Right kidney (tissue), 1 donor: ENCODE measurements at regions not wholly inside any gene's neighbourhood (a gene's known extent, or its start where the extent isn't known, plus 50 kb on each side); places are given as distances from the start of the nearest gene placed in this dataset.
"Not testable (repeated sequence)": the region's sequence is repeated elsewhere in the genome, so short reads cannot be mapped to it uniquely, and the experiment has no call there.

Experiments used
- DNase-seq: peaks from one replicate; pipeline ENCODE4 v3.0.0-alpha.2; 2016

DNA sequence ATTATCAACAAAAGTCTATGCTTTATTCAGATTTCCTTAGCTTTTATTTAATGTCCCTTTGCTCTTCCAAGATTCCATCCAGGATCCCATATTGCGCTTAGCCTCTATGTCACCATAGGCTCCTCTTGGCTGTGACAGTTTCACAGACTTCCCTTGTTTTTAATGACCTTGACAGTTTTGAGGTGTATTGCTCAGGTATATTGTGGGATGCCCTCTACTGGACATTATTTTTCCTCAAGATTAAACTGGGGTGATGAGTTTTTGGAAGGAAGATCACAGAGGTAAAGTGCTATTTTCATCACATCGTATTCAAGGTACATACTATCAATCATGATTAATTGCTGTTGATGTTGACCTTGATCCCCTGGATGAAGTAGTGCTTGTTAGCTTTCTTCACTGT lies 99.1 kb upstream of the SMAD3 start:
- DNase-seq = no peak

DNA sequence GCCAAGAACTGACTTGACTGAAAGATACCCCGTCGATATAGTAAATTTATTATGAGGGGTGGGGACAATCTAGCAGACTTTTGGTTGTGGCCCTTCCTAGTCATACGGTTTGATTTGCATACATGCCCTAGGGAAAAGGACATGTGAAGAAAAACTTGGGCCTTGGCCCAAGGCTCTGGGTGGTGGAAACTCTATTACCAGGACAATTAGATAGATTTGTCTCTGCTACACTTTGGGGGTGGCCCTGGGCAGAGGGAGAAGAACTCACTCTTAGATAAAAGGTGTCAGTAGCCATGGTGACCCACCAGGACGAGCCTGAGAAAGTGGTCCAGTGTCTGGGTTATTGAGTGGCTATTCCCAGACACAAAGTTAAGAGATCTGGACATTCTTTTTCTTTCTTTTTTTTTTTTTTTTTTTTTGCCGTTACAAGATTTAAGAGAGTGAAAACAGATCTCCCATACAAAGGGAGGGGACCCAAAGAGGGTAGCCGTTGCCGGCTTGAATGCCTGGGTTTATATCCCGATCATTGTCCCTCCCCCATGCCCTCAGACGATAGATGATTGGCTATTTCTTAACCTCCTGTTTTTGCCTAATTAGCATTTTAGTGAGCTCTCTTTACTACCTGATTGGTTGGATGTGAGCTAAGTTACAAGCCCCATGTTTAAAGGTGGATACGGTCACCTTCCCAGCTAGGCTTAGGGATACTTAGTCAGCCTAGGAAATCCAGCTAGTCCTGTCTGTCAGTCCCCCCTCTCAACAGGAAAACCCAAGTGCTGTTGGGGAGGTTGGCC lies 96.4 kb upstream of the SMAD3 start:
- DNase-seq = no peak

DNA sequence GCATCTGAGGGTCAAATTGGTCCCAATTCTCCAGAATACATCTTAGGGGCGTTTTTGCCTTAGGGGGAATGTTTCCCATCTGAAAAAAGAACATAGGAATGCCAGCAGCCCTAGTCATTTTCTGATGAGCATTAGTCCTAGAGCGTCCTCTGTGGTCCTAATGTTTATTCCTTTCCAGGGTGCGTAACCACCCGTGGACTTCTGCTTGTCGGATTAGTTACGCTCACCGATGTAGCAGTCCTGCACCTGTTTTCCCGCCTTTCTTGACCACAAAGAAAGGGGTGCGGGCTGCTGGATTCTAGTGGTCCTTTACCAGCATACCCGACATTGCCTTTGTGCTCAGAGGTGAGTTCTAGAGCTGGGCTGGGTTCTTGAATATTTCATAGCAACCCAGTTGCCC lies 91.3 kb upstream of the SMAD3 start:
- DNase-seq = not testable (repeated sequence)

DNA sequence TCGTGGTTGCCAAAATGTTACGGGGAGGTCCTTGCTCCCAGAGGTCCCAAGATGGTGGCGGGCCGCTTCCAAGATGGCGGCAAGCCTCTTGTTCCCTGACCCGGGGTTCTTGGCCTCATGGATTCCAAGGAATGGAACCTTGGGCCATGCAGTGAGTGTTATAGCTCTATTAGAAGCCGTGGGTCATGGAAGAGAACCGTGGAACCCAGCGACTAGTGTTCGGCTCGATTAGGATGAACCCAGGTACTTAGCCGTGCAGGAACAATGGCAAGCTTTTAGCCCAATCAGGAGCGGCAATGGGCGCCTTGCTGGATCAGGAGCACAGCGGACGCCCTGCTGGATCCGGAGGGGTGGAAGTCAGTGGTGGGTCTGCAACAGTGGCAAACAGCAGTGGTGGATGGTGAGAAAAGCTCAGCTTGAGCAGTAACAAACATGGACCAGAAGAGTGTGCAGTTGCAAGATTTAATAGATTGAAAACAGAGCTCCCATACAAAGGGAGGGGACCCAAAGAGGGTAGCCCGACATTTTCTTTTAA lies 89.2 kb upstream of the SMAD3 start:
- DNase-seq = not testable (repeated sequence)

DNA sequence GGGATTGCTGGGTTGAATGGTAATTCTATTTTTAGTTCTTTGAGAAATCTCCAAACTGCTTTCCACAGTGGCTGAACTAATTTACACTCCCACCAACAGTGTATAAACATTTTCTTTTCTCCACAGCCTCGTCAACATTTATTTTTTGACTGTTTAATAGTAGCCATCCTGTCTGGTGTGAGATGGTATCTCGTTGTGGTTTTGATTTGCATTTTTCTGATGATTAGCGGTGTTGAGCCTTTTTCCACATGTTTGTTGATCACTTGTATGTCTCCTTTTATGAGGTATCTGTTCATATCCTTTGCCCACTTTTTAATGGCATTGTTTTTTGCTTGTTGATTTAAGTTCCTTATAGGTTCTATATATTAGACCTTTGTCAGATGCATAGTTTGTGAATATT lies 85.1 kb upstream of the SMAD3 start:
- DNase-seq = not testable (repeated sequence)

DNA sequence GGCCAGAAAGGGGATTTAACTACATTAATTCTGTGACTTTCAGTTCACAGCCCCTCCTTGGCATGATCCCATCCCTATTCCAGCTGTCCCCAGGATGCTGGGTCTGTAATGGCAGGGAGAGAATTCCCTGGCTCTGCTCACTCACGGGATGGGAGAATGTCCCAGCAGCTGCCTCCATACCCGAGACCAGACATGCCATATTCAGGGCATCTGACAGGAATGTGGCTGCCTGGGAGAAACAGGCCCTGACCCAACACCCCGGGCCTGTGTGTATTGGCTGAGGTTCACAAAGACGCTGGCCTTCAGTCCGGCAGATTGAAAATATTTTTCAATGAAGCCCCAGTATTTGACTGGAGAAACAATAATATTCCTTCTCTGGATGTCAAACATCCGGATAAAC lies 83.6 kb upstream of the SMAD3 start:
- no peak for DNase-seq

DNA sequence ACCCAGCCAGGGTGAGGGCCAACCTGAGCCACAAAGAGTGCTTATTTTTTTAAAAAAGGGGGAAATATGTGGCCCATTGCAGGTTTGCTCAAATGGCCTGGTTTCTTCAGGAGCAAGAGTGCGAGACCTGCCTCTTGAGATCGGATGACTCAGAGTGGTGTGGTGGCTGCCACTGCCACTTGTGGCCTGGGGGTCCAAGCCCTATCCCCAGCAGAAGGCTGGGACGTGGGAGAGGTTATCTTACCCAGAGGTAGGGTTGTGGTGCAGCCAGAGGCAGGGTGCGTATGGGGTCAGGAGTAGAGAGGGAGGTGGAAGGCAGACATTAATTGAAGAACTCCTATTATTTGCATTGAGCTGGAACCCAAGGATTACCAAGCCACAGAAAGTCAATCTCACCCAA lies 83.2 kb upstream of the SMAD3 start:
- DNase-seq = no peak

DNA sequence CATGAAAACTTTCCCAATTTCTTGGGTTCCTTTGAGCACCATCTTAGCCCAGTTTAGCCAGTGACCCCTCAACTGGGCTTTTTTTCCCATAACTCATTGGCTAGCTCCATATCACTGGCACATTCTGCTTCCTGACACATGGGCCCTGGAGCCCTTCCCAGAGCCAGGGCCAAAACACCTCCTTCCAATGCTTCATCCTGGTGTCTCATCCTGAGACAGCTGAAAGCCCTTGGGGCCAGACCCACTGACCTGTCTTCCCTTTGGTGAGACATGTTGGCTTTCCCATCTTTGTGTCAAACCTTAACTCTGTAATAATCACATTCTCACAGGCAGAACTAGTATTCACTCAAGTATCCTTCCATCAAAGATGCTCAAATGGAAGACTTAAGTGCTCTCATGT lies 82.6 kb upstream of the SMAD3 start:
- DNase-seq = no peak

DNA sequence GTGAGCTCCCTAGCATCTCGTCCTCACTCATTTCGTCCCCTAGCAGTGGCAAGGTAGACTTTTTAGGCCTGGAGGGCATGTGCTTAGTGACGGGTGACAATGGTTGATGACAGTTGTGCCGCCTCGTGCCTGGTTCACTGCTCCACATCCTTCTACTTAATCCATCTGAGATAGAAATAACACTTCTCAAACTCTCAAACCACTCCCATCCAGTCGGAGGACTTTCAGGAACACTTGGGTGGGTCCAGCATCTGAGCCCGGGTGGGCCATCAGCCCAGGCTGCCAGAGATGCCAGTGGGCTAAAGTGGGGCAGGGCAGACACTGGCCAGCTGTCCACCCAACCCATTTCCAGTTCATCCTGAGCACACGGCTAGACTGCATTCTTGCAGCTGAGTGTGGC lies 79.7 kb upstream of the SMAD3 start:
- DNase-seq = no peak

DNA sequence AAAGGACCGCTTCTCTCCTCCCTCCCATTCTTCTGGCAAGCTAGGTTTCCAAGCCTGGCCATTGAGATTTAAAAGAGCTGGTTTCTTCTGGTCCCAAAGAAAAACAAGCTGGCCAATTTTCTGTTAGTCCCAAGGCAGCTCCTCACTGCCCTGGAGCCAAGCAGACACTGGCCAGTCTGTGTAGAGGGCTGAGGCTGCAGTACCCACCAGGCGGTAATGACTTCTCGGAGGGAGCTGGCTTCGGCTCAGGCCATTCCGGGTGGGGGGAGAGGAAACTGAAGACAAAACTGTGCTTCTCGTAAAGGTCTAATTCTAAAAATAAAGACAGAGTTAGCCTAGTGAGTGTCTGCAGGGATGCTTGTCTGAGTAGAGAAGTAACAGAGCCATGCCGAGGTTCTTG lies 78.5 kb upstream of the SMAD3 start:
- no peak for DNase-seq

DNA sequence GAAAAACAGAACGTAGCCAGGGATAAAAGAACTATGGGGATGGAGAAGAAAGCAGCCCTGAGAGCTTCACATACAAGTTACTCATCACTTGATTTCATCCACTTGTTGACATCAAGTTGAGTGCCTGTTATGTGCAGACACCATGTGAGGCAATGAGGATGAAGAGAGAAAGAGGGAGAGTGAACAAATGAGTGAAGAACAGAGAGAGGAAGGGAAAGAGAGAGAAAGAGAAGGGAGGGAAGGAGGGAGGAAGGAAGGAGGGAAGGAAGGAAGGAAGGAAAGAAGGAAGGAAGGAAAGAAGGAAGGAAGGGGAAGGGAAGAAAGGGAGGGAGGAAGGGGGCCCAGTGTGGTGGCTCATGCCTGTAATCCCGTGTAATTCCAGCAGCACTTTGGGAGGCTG lies 72.3 kb upstream of the SMAD3 start:
- no peak for DNase-seq

DNA sequence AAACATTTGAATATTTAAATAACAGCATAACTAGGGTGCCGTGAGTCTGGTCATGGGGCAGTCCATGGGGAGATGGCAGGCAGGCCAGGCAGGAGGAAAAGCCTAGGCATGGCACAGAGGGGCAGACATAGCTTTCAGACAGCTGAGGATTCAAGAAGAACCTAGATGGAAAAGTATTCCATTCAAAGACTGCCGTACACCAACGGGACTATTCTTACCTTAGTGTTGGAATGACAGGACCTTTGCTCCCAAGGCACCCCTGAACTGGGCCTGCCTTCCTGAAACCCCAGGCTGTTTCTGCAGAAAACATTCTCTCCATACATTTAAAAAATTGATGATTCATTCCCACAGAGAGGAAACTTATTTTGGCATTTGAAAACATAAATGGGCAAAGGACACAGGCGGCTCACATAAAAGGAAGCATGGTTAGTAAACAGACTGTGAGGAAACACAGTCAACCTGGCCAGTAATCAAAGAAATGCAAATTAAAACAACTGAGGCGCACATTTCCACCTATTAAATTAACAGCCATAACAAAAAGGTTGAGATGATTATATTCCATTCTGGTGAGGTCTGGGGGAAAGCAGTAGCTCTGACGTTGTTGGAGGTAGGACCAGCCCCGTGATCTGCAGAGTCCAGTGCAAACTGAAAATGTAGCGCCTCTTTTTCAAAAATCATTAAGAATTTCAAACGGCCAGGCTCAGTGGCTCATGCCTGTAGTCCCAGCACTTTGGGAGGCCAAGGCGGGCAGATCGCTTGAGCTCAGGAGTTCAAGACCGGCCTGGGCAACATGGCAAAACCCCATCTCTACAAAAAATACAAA lies 71.3 kb upstream of the SMAD3 start:
- no peak for DNase-seq

DNA sequence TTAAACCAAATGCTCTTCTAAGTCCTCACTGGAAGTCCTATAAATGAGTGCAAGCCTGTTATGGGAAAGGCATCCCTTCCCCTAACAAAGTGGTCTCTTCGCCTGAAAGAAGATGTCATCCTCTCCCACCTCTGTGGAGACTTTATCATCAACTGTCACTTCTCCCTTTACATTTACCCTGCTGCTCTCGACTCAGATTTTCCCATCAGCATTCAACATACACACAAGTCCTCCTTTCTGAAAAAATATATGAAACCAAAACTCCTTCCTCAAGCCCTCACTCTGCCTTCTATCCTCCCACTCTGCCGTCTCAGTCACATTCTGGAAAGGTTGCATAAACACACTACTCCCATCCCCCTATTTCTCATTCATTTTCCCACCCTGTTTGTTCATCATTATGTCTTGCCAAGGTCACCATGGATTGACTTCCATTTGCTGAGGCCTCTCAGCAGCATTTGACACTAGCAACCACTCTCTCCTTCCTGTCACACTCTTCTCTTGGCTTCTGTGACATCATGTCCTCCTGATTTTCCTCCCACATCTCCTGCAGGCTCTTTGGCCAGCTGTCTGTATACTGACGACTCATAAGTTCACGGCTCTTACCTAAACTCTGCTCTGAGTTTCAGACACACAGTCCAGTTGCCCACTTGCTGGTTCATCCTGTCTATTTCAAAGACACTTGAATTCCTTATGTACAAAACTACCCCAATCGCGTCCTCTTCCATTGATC lies 70.3 kb upstream of the SMAD3 start:
- no peak for DNase-seq

DNA sequence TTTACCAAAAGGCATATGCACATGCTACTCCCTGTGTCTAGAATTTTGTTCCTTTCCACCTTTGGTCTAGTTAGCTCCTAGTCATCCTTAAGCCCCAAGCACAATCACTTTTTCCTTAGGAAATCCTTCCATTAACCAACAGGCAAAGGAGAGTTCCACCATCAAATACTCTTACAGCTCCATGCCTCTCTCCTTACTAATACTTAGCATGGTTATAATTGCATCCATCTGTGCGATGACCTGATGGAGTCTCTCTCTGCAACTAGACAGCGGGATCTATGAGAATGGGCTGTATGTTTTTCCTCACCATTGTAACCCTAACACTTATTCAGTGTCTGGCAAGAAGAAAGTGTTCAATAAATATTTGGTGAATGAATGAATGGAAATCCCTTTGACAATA lies 69.3 kb upstream of the SMAD3 start:
- no peak for DNase-seq

DNA sequence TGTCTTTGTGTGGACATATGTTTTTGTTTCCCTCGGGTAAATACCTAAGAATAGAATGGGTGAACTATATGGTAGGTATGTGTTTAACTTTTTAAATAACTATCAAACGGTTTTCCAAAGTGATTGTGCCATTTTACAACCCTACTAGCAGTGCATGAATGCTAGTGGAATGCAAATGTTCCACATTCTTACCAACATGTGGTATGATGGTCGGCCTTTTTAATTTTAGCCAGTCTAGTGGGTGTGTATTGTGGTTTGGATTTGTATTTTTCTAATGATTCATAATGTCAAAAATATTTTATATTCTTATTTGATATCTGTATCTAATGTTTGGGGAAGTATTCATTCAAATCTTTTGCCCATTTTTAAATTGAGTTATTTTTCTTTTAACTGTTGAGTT lies 68.2 kb upstream of the SMAD3 start:
- DNase-seq = no peak

DNA sequence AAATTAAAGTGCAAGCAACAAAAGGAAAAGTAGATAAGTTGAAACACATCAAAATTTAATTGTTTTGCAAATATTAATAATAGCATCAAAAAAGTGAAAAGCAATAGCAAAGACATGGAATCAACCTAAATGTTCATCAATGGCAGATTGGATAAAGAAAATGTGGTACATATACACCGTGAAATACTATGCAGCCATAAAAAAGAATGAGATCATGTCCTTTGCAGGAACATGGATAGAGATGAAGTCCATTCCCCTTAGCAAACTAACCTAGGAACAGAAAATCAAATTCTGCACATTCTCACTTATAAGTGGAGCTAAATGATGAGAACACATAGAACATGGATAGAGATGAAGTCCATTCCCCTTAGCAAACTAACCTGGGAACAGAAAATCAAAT lies 67.2 kb upstream of the SMAD3 start:
- DNase-seq = not testable (repeated sequence)

DNA sequence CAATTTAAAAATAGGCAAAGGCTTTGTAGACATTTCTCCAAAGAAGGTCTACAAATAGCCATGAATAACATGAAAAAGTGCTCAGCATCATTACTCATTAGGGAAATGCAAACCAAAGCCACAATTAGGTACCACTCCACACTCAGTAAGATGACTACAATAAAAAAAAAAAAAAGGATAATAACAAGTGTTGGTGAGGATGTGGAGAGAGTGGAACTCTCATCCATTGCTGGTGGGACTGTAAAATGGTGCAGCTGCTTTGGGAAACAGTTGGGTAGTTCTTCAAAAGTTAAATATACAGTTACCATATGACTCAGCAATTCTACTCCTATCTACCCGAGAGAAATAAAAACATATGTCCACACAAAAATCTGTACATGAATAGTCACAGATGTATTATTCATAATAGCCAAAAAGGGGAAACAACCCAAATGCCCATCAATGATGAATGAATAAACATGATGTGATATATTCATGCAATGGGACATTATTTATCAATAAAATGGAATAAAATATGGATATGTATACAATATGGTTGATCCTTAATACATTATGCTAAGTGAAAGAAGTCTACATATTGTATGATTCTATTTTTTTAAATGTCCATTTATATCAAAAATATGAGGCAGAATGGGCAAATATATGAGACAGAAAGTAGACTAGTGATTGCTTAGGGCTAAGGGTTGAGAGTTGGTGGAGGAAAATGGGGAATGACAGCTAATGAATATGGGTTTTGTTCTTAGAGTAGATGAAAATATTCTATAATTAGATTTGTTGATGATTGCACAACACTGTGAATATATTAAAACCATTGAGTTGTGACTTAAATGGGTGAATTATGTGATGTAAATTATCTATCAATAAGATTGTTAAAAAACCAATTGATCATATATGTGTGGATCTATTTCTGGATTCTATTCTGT lies 66.1 kb upstream of the SMAD3 start:
- DNase-seq = no peak

DNA sequence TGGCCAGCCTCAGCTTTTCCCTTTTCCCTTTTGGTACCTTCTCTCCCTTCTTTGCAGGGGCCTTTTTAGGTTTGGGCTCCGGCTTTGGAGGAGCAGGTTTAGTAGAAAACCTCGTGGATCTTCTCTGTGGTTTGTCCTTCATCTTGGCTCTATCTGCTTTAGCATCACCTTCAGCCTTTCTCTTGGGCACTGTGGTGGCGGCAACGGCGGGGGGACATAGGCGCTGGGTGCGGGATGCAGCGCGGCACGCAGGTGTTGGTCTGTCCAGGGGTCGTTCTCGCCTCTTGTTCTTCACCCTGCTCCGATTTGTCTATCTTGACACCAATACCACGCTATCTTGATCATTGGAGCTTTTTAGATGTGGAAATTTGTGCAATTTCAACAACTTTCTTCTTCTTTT lies 64.5 kb upstream of the SMAD3 start:
- no peak for DNase-seq

DNA sequence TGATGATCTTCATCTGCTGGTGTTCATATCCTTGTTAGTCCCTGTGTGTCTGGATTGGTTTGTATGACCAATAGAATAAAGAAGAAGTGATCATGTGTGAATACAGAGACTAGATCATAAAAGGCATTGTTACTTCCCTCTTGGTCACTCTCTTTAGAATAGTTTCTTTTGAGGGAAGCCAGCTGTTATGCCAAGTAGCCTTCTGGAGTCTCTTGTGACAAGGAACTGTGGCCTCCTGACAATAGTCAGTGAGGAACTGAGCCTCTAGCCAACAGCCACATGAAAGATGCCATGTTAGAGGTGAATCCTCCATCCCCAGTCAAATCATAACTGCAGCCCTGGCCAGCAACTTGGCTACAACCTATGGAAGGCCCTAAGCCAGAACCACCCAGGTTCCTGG lies 63.0 kb upstream of the SMAD3 start:
- no peak for DNase-seq

DNA sequence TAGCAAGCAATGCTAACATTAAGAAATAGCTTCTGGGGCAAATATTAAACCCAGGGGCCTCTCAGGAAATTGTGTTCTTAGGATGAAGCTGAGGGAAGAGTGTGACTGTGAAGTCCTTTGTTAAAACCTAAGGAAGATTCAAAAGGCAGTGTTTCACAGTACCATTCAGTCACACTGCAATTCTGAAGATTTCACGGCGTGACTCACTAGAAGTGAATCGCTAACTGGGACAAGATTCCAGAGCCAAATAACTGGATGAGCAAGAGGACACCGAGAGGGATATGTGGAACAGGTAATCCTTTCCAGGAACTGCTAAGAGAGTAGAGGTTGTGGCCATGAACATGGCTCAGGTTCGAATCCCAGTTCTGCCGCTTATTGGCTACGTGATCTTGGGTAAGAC lies 61.8 kb upstream of the SMAD3 start:
- DNase-seq = no peak

DNA sequence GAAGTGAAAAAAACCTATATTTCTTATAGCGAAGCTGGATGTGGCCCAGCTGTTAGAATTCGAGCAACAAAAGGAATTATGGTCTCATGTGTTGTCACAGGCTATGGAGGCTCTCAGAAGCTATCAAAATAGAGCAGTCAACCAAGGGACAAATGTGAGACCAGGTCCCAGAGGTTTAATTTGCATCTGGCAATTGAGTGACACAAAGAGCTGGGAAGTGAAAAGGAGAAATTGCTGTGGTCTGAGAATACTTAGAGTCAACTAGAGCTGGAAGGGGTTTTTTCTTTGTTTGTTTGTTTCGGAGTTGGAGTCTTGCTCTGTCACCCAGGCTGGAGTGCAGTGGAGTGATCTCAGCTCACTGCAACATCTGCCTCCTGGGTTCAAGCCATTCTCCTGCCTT lies 61.3 kb upstream of the SMAD3 start:
- no peak for DNase-seq
